HG03175 (cell line): ENCODE measurements at regions not wholly inside any gene's neighbourhood (a gene's known extent, or its start where the extent isn't known, plus 50 kb on each side); places are given as distances from the start of the nearest gene placed in this dataset.

Experiments used
- ATAC-seq: cut with Tn5 transposase; IDR thresholded peaks from one replicate; pipeline ENCODE4 v1.9.1; 2021; ENCODE audit warnings: mild to moderate bottlenecking, moderate library complexity; ENCODE audit not compliant: unreplicated experiment

- ATAC-seq, result no peak
Observed at GRCh38 chr7:26594553-26594952, 269.8 kb downstream of the SKAP2 start.

DNA sequence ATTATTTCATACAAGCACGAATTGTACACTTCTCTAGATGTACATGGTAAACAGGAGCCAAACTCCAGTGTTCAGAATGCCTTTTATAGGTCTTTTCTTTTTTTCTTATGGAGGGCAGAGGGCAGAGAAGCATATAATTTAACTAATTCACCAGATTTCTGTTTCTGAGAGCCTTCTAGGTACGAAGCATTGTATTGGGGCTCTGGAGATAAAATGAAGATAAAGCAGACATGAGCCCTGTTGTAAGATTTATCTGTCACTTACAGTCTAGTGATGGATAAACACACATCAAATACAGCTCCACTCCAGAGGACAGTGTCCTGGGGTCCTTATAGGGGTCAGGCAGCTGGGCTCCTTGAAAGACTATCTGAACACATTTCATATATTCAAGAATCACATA lies 265.5 kb downstream of the SKAP2 start:
- ATAC-seq, result no peak

- ATAC-seq, result no peak
Observed at GRCh38 chr7:26599982-26600381, 264.4 kb downstream of the SKAP2 start.

DNA sequence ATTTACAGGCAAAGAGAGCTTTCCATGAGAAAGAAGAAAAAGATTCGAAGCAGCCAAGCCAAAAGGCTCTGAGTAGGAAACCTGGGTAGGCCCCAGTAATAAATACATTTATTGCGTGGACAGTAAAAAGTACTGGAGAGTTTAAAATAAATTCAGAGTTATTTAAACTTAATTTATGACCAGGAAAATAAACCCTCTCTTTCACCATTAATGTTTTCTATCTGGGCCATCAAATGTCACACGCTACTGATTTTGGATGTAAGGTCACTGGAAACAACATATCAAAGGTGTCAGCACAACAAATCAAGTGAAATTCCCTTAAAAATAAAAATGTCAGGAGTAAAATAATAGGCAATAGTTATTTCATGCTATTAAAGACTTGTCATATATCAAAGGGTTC lies 264.0 kb downstream of the SKAP2 start:
- ATAC-seq, result no peak

DNA sequence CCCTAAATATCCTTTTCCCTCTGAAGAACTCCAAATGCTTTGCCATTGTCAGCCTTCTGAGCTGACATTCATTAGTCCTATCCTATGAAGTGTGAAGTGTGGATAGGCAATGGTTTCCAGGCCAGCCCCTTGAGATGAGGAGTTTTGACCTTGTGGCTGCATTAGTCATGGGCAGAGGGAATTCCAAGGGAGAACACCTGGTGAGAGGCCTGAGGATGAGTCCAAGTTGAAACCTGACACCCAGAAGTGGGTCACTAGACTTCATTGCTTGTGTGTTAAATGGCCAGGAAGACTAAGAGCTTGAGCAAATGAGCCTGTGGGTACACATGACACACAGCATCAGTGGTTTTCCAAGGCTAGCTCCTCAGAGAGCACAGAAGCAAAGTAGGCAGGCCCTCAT lies 260.8 kb downstream of the SKAP2 start:
- ATAC-seq, result no peak

- no peak for ATAC-seq
Observed at GRCh38 chr7:26608402-26608801, 256.0 kb downstream of the SKAP2 start.

- no peak for ATAC-seq
Observed at GRCh38 chr7:26609082-26609481, 255.3 kb downstream of the SKAP2 start.

- ATAC-seq, result no peak
Observed at GRCh38 chr7:26609532-26609931, 254.9 kb downstream of the SKAP2 start.

DNA sequence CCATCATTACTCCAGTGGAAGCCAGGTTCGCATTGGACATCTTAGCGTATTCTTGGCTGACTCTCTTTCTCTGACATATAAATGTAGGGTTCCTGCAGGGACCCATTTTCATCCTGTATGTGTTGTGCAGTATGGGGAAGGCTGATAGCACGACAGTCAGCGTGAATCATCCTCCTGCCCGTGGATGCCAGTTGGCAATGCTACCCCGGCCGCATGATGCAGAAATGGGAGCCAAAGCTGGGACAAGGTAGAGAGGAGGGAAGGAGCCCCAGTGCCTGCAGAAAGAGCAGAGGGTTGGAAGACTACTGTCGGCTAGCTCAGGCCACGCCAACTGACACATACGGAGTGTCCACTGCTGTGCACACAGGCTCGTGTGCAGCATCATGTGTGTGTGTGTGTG lies 251.6 kb downstream of the SKAP2 start:
- no peak for ATAC-seq

DNA sequence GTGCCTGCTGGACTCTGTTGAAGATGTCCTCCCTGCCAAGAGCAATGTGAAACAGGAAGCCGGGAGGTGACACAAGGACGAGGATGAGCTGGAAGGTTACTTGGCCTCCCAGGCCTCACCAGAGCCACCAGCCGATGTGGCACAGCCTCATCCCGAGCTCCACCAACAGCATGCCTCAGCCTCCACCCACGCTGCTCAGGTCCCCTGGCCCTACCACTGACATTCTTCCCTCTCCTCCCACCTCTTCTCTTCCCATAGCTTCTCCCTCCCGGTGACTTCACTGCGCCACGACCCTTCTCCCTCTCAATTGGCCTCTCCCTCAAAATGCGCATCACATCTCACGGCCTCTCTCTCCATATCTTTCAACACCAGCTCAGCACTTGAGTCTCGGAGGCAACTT lies 249.9 kb downstream of the SKAP2 start:
- no peak for ATAC-seq

GRCh38 chr7:26616235-26616634 lies 248.2 kb downstream of the SKAP2 start:
- ATAC-seq, result no peak

GRCh38 chr7:26617066-26617465 lies 247.3 kb downstream of the SKAP2 start:
- no peak for ATAC-seq
